Esophagus muscularis mucosa (tissue), 3 donors: ENCODE measurements at regions not wholly inside any gene's neighbourhood (a gene's known extent, or its start where the extent isn't known, plus 50 kb on each side); places are given as distances from the start of the nearest gene placed in this dataset.

Experiments used
- POLR2A ChIP-seq: fragments of 450-650 bp; IDR thresholded peaks from one replicate; pipeline ENCODE4 v1.6.1; 2017; ENCODE audit warnings: antibody characterized with exemption, moderate library complexity, mild to moderate bottlenecking, low read depth
- POLR2AphosphoS5 ChIP-seq, 2 donors: sonication (generic); formaldehyde crosslinking; IDR thresholded peaks; one replicate each; pipeline ENCODE4 v1.6.1; 2017; ENCODE audit warnings: antibody characterized with exemption in 2 of 2
- TF ChIP-seq, protein P1 (sequence below), 3 experiments: fragments of 200-600 bp in 2 of 3; fragments of 450-650 bp in 1 of 3; sonication (generic) in 2 of 3; IDR thresholded peaks; one replicate each; pipeline ENCODE4 v1.5.1; 2017 to 2019; ENCODE audit warnings: antibody characterized with exemption in 3 of 3, mild to moderate bottlenecking in 2 of 3, moderate library complexity in 1 of 3

DNA sequence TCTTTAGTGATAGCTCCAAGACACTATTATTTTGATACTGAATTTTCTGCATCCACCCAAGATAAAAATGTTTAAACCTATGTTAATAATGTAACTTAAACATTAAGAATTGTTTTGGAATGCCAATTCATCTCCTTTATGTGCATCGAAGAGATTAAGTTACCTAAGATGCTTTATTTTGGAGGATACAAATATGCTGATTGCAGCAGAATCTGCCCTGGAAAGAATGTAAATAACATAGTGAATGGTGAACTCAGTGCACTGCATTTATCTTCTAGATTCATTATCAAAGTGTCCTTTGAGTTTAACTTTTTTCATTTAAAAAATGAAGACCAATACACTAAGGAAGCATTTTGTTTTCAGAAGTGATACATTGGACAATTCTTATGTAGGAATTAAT lies 757.2 kb downstream of the MRPL39 start:
- no peak for TF ChIP-seq POLR2AphosphoS5 (IDR thresholded peaks at IDR 0.05)
- TF ChIP-seq POLR2A: no peak
- TF ChIP-seq, protein P1, sequence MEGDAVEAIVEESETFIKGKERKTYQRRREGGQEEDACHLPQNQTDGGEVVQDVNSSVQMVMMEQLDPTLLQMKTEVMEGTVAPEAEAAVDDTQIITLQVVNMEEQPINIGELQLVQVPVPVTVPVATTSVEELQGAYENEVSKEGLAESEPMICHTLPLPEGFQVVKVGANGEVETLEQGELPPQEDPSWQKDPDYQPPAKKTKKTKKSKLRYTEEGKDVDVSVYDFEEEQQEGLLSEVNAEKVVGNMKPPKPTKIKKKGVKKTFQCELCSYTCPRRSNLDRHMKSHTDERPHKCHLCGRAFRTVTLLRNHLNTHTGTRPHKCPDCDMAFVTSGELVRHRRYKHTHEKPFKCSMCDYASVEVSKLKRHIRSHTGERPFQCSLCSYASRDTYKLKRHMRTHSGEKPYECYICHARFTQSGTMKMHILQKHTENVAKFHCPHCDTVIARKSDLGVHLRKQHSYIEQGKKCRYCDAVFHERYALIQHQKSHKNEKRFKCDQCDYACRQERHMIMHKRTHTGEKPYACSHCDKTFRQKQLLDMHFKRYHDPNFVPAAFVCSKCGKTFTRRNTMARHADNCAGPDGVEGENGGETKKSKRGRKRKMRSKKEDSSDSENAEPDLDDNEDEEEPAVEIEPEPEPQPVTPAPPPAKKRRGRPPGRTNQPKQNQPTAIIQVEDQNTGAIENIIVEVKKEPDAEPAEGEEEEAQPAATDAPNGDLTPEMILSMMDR (IDR thresholded peaks at IDR 0.05): no peak
